HEK293 (cell line): ENCODE measurements at regions not wholly inside any gene's neighbourhood (a gene's known extent, or its start where the extent isn't known, plus 50 kb on each side); places are given as distances from the start of the nearest gene placed in this dataset.

Experiments used
- CTCF ChIA-PET: fragments of 350-600 bp; formaldehyde crosslinking; extraction: SDS; loops from one replicate; lab custom pipeline; 2021; ENCODE audit warnings: antibody characterized with exemption; lab: Yijun Ruan, JAX
- POLR2A ChIA-PET: fragments of 300-600 bp; formaldehyde crosslinking; extraction: SDS; loops from one replicate; lab custom pipeline; 2020; ENCODE audit warnings: antibody characterized with exemption, inconsistent platforms; lab: Yijun Ruan, JAX
- H3K27ac ChIP-seq: fragments of 200-500 bp; sonication (Bioruptor generic); 2 replicates; pipeline ENCODE4 v1.5.1; 2014; ENCODE audit warnings: low read depth, low read length, control low read depth, inconsistent platforms; ENCODE audit errors: extremely low read depth
- H3K36me3 ChIP-seq, 2 experiments: fragments of 200-500 bp in 1 of 2; sonication (Bioruptor generic) in 1 of 2; 1 replicate in 1 of 2; 2 replicates in 1 of 2; pipeline ENCODE4 v1.5.1; 2014 to 2017; ENCODE audit warnings: inconsistent platforms in 2 of 2, low read length in 2 of 2; ENCODE audit not compliant: control insufficient read depth in 2 of 2, insufficient read depth in 1 of 2
- H3K4me1 ChIP-seq: fragments of 200-500 bp; sonication (Bioruptor generic); 2 replicates; pipeline ENCODE4 v1.5.1; 2014; ENCODE audit warnings: mild to moderate bottlenecking, low read length, inconsistent platforms; ENCODE audit not compliant: control insufficient read depth, insufficient read depth
- H3K4me3 ChIP-seq: 2 replicates; pipeline ENCODE4 v1.5.1; 2011; ENCODE audit warnings: low read depth, mild to moderate bottlenecking, control low read depth, low read length, moderate library complexity
- H3K9me3 ChIP-seq: fragments of 200-500 bp; sonication (Bioruptor generic); 2 replicates; pipeline ENCODE4 v1.5.1; 2014; ENCODE audit warnings: low read depth, low read length, inconsistent platforms; ENCODE audit not compliant: control insufficient read depth, insufficient read depth
- HOXC10 ChIP-seq: sonication (generic); formaldehyde crosslinking; IDR thresholded peaks from 2 replicates; pipeline ENCODE4 v1.8.1; 2023; ENCODE audit warnings: mild to moderate bottlenecking, missing genetic modification reagents
- KLF17 ChIP-seq: fragments of 450-650 bp; formaldehyde crosslinking; IDR thresholded peaks from 2 replicates; pipeline ENCODE4 v1.5.1; 2016; ENCODE audit warnings: missing biosample characterization, missing genetic modification characterization
- KLF8 ChIP-seq: fragments of 450-650 bp; formaldehyde crosslinking; IDR thresholded peaks from 2 replicates; pipeline ENCODE4 v1.5.1; 2016; ENCODE audit warnings: missing biosample characterization, missing genetic modification characterization
- PBX3 ChIP-seq: sonication (generic); formaldehyde crosslinking; IDR thresholded peaks from 2 replicates; pipeline ENCODE4 v1.8.1; 2022; ENCODE audit warnings: mild to moderate bottlenecking, moderate library complexity, missing genetic modification reagents
- ZBTB11 ChIP-seq: fragments of 450-650 bp; formaldehyde crosslinking; conservative IDR thresholded peaks from 2 replicates; pipeline ENCODE4 v1.5.1; 2016; ENCODE audit warnings: low read depth, missing biosample characterization, missing genetic modification characterization
- ZNF2 ChIP-seq: fragments of 450-650 bp; formaldehyde crosslinking; IDR thresholded peaks from 2 replicates; pipeline ENCODE4 v1.5.1; 2016; ENCODE audit warnings: missing biosample characterization, missing genetic modification characterization
- ZNF248 ChIP-seq: fragments of 450-650 bp; formaldehyde crosslinking; IDR thresholded peaks from 2 replicates; pipeline ENCODE4 v1.5.1; 2017; ENCODE audit warnings: missing biosample characterization, missing genetic modification characterization
- ZNF449 ChIP-seq: fragments of 450-650 bp; formaldehyde crosslinking; IDR thresholded peaks from 2 replicates; pipeline ENCODE4 v1.5.1; 2017; ENCODE audit warnings: missing biosample characterization, mild to moderate bottlenecking, missing genetic modification characterization, moderate library complexity
- ZNF501 ChIP-seq: fragments of 450-650 bp; formaldehyde crosslinking; IDR thresholded peaks from 2 replicates; pipeline ENCODE4 v1.5.1; 2016; ENCODE audit warnings: missing biosample characterization, missing genetic modification characterization
- ZNF518A ChIP-seq: fragments of 450-650 bp; formaldehyde crosslinking; conservative IDR thresholded peaks from 2 replicates; pipeline ENCODE4 v1.5.1; 2016; ENCODE audit warnings: low read depth, missing biosample characterization, missing genetic modification characterization
- ZNF555 ChIP-seq: fragments of 450-650 bp; formaldehyde crosslinking; conservative IDR thresholded peaks from 2 replicates; pipeline ENCODE4 v1.5.1; 2017; ENCODE audit warnings: missing biosample characterization, mild to moderate bottlenecking, missing genetic modification characterization, inconsistent platforms
- ZNF600 ChIP-seq: fragments of 450-650 bp; formaldehyde crosslinking; IDR thresholded peaks from 2 replicates; pipeline ENCODE4 v1.5.1; 2016; ENCODE audit warnings: missing biosample characterization, missing genetic modification characterization
- ZNF610 ChIP-seq: fragments of 450-650 bp; formaldehyde crosslinking; IDR thresholded peaks from 2 replicates; pipeline ENCODE4 v1.5.1; 2016; ENCODE audit warnings: missing biosample characterization, missing genetic modification characterization, borderline replicate concordance
- ZNF704 ChIP-seq: fragments of 450-650 bp; formaldehyde crosslinking; IDR thresholded peaks from 2 replicates; pipeline ENCODE4 v1.5.1; 2016; ENCODE audit warnings: missing biosample characterization, missing genetic modification characterization
- ZNF843 ChIP-seq: fragments of 450-650 bp; formaldehyde crosslinking; IDR thresholded peaks from 2 replicates; pipeline ENCODE4 v1.5.1; 2016; ENCODE audit warnings: missing biosample characterization, missing genetic modification characterization

GRCh38 chr11:31995032-31995431, 95.8 kb upstream of the RCN1 start (continued):
- TF ChIP-seq ZBTB11 (tag by site-specific recombination) = no peak
- TF ChIP-seq PBX3 (CRISPR knock-in tag) = no peak
- TF ChIP-seq ZNF501 (tag by site-specific recombination) = no peak
- TF ChIP-seq ZNF449 (tag by site-specific recombination) = no peak
- TF ChIP-seq ZNF518A = no peak
- no peak for TF ChIP-seq ZNF248 (tag by site-specific recombination)
- TF ChIP-seq HOXC10 (CRISPR knock-in tag) = no peak
- TF ChIP-seq KLF17 (tag by site-specific recombination) = no peak
- TF ChIP-seq, all 188 proteins: peak for 0

GRCh38 chr11:31987118-31988005, 103.5 kb upstream of the RCN1 start:
- H3K27ac ChIP-seq = no peak overlapping the region
- POLR2A ChIA-PET = no interaction called here
- CTCF ChIA-PET = no interaction called here
- H3K9me3 ChIP-seq = no peaks in the 10 kb centered on the region
- no peak overlapping the region; the same call in 1 of the 2 replicates for H3K4me3 ChIP-seq
- H3K36me3 ChIP-seq = no peaks in the 10 kb centered on the region
- no peaks in the 10 kb centered on the region for H3K4me1 ChIP-seq
- TF ChIP-seq KLF8 (tag by site-specific recombination) = no peak
- no peak for TF ChIP-seq ZNF518A
- no peak for TF ChIP-seq ZNF704 (tag by site-specific recombination)
- TF ChIP-seq ZNF600 (tag by site-specific recombination) = no peak
- TF ChIP-seq ZNF843 (tag by site-specific recombination) = no peak
- TF ChIP-seq ZNF2 (tag by site-specific recombination) = no peak
- no peak for TF ChIP-seq ZNF610 (tag by site-specific recombination)
- no peak for TF ChIP-seq ZNF555 (tag by site-specific recombination)
